MM.1S (cell line): ENCODE measurements at regions not wholly inside any gene's neighbourhood (a gene's known extent, or its start where the extent isn't known, plus 50 kb on each side); places are given as distances from the start of the nearest gene placed in this dataset.

Experiments
- DNase-seq: peaks from one replicate; pipeline ENCODE4 v3.0.0-alpha.2; 2015
- H2AFZ ChIP-seq: fragments of 300-600 bp; sonication (generic); 2 replicates; pipeline ENCODE4 v1.6.0; 2016; ENCODE audit warnings: antibody characterized with exemption, low read length
- H3F3A ChIP-seq: fragments of 300-600 bp; sonication (generic); 2 replicates; pipeline ENCODE4 v1.6.1; 2016; ENCODE audit warnings: mild to moderate bottlenecking, antibody characterized with exemption, low read length, moderate library complexity, mixed read lengths; ENCODE audit not compliant: insufficient read depth
- H3K27ac ChIP-seq: fragments of 300-600 bp; sonication (generic); 2 replicates; pipeline ENCODE4 v1.5.1; 2016; ENCODE audit warnings: mild to moderate bottlenecking, low read length
- H3K27me3 ChIP-seq: fragments of 300-600 bp; sonication (generic); replicated peaks from 2 replicates; pipeline ENCODE4 v1.6.0; 2016; ENCODE audit warnings: low read length; ENCODE audit not compliant: insufficient read depth
- H3K36me3 ChIP-seq: fragments of 300-600 bp; sonication (generic); replicated peaks from 2 replicates; pipeline ENCODE4 v1.6.1; 2016; ENCODE audit warnings: mild to moderate bottlenecking, low read length, mixed read lengths; ENCODE audit not compliant: insufficient read depth
- H3K4me1 ChIP-seq: fragments of 300-600 bp; sonication (generic); 2 replicates; pipeline ENCODE4 v1.6.1; 2016; ENCODE audit warnings: low read length, mixed read lengths
- H3K4me2 ChIP-seq: fragments of 300-600 bp; sonication (generic); 2 replicates; pipeline ENCODE4 v1.6.0; 2016; ENCODE audit warnings: low read depth, low read length
- H3K4me3 ChIP-seq: fragments of 300-600 bp; sonication (generic); 2 replicates; pipeline ENCODE4 v1.5.1; 2016; ENCODE audit warnings: low read length, mixed read lengths
- H3K79me2 ChIP-seq: fragments of 300-600 bp; sonication (generic); 2 replicates; pipeline ENCODE4 v1.6.1; 2016; ENCODE audit warnings: mixed run types, low read length, mixed read lengths
- H3K9ac ChIP-seq: fragments of 300-600 bp; sonication (generic); 2 replicates; pipeline ENCODE4 v1.6.1; 2016; ENCODE audit warnings: low read length, mixed read lengths
- H3K9me2 ChIP-seq: fragments of 300-600 bp; sonication (generic); replicated peaks from 2 replicates; pipeline ENCODE4 v1.6.1; 2016; ENCODE audit warnings: mild to moderate bottlenecking, low read length, mixed read lengths; ENCODE audit not compliant: insufficient read depth
- H3K9me3 ChIP-seq: fragments of 300-600 bp; sonication (generic); replicated peaks from 2 replicates; pipeline ENCODE4 v1.6.1; 2016; ENCODE audit warnings: mild to moderate bottlenecking, low read length, mixed read lengths; ENCODE audit not compliant: insufficient read depth
- H4K20me1 ChIP-seq: fragments of 300-600 bp; sonication (generic); 2 replicates; pipeline ENCODE4 v1.6.1; 2016; ENCODE audit warnings: mild to moderate bottlenecking, low read length, moderate library complexity, mixed read lengths; ENCODE audit not compliant: insufficient read depth
- CTCF ChIP-seq: fragments of 300-600 bp; sonication (generic); IDR thresholded peaks from 2 replicates; pipeline ENCODE4 v1.5.1; 2016; ENCODE audit warnings: antibody characterized with exemption, low read length, mixed read lengths
- EZH2 ChIP-seq: fragments of 300-600 bp; sonication (generic); optimal IDR thresholded peaks from 2 replicates; pipeline ENCODE3; 2017; ENCODE audit warnings: low read depth, mild to moderate bottlenecking, antibody characterized with exemption, low read length, mixed read lengths
- EZH2phosphoT487 ChIP-seq: fragments of 300-600 bp; sonication (generic); IDR thresholded peaks from 2 replicates; pipeline ENCODE4 v1.6.1; 2018; ENCODE audit warnings: antibody characterized with exemption, low read length

- Histone ChIP-seq H3K27ac (no peak overlapping the region), H3K36me3 (no peaks in the 10 kb centered on the region), H3K9me2 (no peaks in the 10 kb centered on the region), H3K79me2 (no peaks in the 10 kb centered on the region), H3K4me2 (no peak overlapping the region), H3K4me1 (no peaks in the 10 kb centered on the region), H4K20me1 (no peaks in the 10 kb centered on the region), H3K9me3 (no peaks in the 10 kb centered on the region), H3F3A (no peaks in the 10 kb centered on the region), H3K27me3 (no peaks in the 10 kb centered on the region), H3K4me3 (no peak overlapping the region), H2AFZ (no peak overlapping the region), H3K9ac (no peak overlapping the region)
- no peak for DNase-seq
- no peak for TF ChIP-seq CTCF
- TF ChIP-seq EZH2 = no peak
- no peak for TF ChIP-seq EZH2phosphoT487
These were observed 59.0 kb upstream of the AGTR2 start for GRCh38 chrX:116111497-116111896.

- Histone ChIP-seq H3K9me3 (no peaks in the 10 kb centered on the region), H3K27me3 (no peaks in the 10 kb centered on the region), H3K4me3 (no peak overlapping the region), H3K27ac (no peak overlapping the region), H3K4me1 (no peaks in the 10 kb centered on the region), H3K9ac (no peak overlapping the region), H3K4me2 (no peak overlapping the region), H3K79me2 (no peaks in the 10 kb centered on the region), H3K36me3 (no peaks in the 10 kb centered on the region), H3F3A (no peaks in the 10 kb centered on the region), H4K20me1 (no peaks in the 10 kb centered on the region), H2AFZ (no peak overlapping the region), H3K9me2 (no peaks in the 10 kb centered on the region)
- DNase-seq = peak; percentile 19
- TF ChIP-seq CTCF = no peak
- TF ChIP-seq EZH2 = no peak
- TF ChIP-seq EZH2phosphoT487 = no peak
These were observed 58.5 kb upstream of the AGTR2 start for GRCh38 chrX:116111934-116112595.

- no peak overlapping the region for H3K9ac ChIP-seq
- H3F3A ChIP-seq = no peaks in the 10 kb centered on the region
- no peak overlapping the region for H3K27ac ChIP-seq
- H3K4me3 ChIP-seq = no peak overlapping the region
- no peak for DNase-seq
- no peak for TF ChIP-seq EZH2phosphoT487
- no peak for TF ChIP-seq EZH2
- no peak for TF ChIP-seq CTCF
- H3K9me2 ChIP-seq = no peaks in the 10 kb centered on the region
- no peaks in the 10 kb centered on the region for H3K4me1 ChIP-seq
- H3K9me3 ChIP-seq = no peaks in the 10 kb centered on the region
- no peaks in the 10 kb centered on the region for H3K36me3 ChIP-seq
- H4K20me1 ChIP-seq = no peaks in the 10 kb centered on the region
- H3K4me2 ChIP-seq = no peak overlapping the region
- no peaks in the 10 kb centered on the region for H3K27me3 ChIP-seq
- no peak overlapping the region for H2AFZ ChIP-seq
- no peaks in the 10 kb centered on the region for H3K79me2 ChIP-seq
These were observed 55.5 kb upstream of the AGTR2 start for GRCh38 chrX:116114999-116115398.
